Stimulated activated naive CD8-positive, alpha-beta T cell treated with anti-CD3 and anti-CD28 coated beads, Interleukin-15, Interleukin-2, amounts not matched to agents 100 U/mL and 50 U/mL, for 24 hours (primary cell): ENCODE measurements at regions not wholly inside any gene's neighbourhood (a gene's known extent, or its start where the extent isn't known, plus 50 kb on each side); places are given as distances from the start of the nearest gene placed in this dataset.

Experiments
- ATAC-seq: fragments of 150-1000 bp; cut with Tn5 transposase; one replicate; pipeline ENCODE4 v1.10.0; 2021
- DNase-seq: peaks from one replicate; pipeline ENCODE4 v3.0.0; 2021

DNA sequence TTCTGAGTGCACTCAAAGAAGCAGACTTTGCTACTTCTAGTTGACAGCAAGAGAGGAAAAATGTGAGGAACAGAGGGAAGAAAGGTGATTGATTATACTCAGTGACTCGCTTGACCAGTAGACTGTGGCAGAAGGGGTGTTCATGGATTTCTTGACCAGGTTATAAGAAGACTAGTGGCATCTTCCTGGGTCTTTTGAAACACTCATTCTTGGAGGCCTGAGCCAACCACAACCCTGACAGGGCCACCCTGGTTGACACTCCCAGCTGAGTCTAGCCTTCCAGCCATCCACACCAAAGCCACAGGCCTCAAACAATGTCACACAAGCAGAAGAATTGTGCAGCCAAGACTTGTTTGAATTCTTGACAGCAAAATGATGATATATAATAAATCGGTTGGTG, 366.3 kb downstream of the SS18 start:
- ATAC-seq (no peak), DNase-seq (no peak)

DNA sequence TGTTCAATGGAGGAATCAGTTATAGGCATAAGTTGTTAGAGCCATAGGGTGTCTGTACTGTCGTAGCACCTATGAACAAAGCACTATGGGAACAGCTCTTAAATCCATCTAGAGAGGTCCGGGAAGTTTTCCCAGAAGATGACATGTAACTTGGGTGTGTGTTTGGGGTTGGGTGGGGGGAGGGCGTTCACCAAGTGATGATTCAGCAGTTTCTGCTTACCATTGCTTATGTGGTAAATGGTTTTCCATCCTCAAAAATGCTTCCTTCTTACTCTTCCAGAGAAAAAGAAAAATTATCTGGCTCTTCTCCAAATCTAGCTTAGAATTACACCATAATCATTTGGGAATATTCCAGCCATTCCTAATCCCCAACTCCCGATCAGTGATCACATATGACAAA, 361.1 kb upstream of the ZNF521 start:
- no peak for ATAC-seq
- no peak for DNase-seq

DNA sequence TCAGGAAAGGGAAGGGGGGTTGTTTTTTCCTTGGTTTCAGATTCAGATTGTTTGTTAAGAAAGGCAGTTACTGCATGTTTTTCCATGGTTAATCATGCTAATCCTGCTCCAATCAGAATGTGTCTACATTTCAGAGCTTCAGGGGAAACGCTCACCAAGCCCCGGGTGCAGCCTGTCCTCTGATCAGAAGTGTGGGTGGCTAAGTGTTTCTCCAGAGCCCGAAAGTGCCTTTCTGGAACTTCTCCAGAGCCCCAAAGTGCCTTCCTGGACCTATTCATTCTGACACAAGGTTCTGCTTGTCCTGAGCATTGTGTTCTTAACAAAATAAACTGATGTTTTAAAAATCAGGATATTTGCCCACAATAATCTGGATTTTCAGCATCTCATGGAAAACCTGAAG, 359.0 kb upstream of the ZNF521 start:
- DNase-seq: no peak
- ATAC-seq: no peak

DNA sequence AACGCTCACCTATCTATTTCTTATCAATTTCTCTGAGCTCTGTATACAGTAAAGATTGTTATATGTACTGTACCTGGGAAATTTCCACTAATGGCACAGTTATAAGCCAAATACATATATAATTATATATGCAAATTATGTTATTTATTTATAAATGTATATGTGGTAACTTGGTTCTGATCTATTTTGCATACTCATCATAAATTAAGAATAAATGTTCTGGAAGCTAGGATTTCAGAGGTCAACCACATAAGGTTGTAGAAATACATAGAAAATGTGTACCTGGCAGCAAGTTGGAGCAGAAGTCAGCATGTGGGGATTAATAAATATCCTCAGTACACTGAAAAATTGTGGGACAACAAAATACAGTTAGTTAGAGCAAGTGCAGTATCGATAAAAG, 353.7 kb upstream of the ZNF521 start:
- DNase-seq: no peak
- no peak for ATAC-seq

DNA sequence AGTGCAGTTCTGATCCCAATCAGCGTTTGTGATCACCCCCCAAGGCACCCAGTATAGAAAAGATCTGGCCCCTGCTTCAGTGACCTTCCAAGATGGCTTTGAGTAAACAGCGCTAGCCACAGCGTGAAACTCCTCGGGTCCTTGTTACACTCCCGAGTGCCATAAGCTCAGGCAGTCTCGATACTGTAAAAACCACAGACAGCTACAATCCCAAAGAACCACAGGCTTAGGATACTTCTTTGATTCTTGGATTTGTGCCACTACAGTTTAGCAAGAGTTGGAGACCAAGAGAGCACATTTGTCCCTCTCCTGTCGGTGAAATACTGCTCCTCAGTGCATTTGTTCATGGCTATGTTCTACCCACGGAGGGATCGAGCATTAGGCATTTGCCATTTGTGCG, 352.5 kb upstream of the ZNF521 start:
- no peak for DNase-seq

DNA sequence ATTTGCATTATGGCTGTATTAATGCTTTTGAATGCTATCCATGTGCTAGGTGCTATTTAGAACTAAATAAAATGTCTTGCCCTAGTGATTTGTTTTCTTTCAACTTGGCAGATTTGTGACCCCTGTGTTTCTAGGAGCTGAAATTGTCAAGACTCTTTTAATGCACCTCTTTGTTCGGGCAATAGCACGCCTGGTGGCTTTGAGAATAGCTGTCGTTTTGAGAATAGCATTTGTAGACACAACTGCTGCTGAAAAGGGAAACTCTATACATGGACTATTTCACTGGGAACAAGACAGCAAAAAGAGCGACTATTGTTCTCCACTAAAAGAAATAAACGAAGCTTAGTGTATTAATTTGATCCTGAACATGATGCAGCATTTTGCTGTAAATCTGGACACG, 352.1 kb upstream of the ZNF521 start:
- ATAC-seq: no peak

More for the DNA sequence above, 352.5 kb upstream of the ZNF521 start:
- no peak for ATAC-seq

DNA sequence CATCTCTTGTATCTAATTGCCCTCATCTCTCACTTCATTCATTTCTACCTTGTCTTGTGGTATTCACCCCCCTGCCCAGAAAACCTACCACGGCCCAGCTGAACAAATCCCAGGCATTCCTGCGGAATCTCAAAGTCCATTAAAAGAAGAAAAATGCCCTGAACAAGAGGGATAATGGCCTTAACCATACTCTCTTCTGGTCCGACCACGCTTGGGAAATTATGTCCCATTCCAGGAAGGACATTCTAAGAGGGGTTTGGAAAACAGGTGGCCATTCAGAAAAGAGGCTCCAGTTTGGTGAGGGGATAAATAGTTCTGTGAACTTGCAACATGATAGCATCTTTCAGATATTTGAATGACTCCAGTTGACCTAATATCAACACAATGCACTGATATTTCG, 349.9 kb upstream of the ZNF521 start:
- no peak for DNase-seq
- ATAC-seq: no peak

More for the DNA sequence above, 352.1 kb upstream of the ZNF521 start:
- DNase-seq: no peak

DNA sequence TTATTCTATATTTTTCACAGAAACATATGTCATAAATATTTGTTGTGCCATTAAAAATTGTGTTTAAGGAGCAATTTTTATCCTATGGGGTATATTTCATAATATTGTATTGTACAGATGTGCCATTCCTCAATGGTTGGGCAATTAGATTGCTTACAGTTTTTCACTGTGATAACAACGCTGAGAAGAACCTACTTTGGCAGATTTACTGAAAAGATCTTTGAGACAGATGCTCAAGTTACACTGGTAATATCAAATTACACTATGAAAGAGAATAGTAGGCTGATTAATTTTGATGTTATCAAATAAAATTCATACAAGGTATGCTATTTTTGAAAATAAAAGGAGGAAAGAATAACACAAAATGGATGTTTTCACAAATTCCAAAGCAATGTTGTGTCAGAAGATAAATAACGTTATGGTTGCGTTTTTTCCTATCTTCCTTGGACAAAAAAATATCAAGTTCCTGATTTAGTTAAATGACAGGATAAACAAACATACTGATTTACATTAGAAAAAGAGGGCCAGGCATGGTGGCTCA, 335.1 kb upstream of the ZNF521 start:
- ATAC-seq: no peak
- no peak for DNase-seq

DNA sequence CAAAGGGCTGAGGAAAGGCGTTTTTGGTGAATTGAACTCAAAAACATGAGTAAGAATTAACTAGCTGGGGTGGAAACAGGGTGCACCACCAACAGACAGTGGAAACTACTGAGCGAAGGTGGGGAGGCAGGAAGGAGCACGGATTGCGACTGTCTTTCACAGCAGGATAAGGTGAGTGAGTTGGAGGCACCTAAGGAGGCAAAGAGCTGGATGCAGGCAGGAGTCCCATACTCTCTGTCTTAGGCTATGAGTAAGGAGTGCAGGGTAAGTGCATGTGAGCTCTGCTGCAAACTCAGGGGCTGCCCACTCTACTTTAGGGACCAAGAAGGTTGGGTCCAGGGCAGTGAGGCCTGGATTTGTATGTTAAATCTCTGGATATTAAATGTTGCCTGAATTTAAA, 333.1 kb upstream of the ZNF521 start:
- ATAC-seq (no peak), DNase-seq (no peak)

DNA sequence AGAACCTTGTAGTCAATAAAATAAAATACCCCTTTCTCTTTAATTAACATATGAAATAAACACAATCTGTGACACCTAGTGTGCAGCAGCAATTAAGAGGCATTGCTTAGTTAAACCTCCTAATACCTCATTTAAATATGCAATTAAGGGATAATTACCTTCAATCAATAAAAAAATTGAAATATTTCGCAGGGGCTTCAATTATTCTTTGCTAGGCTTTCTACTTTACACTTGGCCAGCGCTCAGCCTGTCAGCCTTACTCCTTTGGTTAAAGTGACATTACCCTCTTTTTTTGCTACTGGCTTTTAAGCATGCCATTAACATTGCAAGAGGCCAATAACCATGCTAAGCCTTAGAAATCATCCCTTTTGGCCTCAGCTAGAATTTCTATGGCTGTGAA, 327.5 kb upstream of the ZNF521 start:
- no peak for DNase-seq
- no peak for ATAC-seq

DNA sequence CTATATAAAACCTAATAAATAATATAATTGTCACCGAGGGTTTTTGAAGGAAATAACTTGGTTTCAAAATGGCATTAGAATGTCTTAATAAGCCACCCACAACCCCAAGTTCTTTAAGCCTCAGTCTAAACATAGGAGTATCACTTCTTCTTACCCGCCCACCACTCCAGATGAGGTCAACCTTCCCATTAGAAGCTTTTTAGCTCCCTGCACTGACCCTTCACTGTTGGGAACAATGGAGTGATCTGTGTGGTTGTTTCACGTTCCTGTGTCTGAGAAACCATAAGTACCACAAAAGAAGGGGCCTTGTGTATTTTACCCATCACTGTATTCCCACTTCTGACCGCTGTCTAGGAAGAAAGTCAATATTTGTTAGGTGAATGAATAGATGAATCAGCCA, 326.3 kb upstream of the ZNF521 start:
- DNase-seq: no peak
- no peak for ATAC-seq

DNA sequence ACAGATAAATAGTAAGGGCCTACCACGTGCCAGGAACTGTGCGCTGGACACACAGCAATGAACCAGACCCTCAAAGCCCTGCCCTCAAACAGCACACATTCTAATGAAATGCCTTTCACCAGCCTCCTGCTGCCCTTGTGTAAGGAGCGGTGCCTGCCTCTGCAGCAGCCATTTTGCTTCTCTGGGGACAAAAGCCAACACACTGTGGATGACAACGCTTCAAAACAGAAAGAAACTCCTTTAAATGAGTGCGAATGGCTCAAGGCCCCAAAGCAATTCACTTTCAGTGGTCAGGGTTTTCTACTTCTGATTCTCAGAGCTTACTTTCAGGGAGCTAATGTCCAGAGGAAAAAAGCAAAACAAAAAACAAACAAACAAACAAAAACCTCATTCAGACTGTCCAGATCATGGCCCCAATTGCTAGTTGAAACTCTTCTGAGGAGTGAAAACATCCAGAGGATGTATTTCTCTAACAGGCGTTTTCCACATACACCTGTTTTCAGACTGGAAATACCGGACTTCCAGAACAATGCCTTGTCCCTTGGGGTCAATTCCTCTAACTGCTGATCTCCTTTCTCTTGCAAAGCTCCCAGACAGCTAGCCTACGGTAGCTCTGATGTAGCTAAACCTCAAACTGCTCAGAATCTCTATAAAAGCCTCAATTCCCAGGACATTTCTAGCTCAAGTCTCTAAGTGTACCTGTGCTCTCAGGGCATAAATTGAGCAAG, 323.3 kb upstream of the ZNF521 start:
- DNase-seq (no peak), ATAC-seq (no peak)

DNA sequence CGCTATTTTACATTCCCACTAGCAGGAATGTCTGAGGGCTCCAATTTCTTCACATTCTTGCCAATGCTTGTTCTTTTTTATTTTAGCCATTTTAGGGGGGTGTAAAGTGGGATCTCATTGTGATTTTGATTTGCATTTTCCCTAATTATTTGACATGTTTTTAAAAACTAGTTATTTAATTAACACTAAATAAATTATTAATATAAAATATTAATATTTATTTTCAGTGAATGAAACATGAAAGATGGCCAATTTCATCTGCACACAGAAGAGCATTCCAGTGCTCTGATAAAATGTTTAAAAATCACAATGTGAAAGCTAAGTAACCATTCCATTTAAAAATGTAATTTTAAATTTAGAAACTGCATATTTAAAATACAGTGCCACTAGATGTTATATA, 322.2 kb upstream of the ZNF521 start:
- DNase-seq (no peak), ATAC-seq (no peak)

DNA sequence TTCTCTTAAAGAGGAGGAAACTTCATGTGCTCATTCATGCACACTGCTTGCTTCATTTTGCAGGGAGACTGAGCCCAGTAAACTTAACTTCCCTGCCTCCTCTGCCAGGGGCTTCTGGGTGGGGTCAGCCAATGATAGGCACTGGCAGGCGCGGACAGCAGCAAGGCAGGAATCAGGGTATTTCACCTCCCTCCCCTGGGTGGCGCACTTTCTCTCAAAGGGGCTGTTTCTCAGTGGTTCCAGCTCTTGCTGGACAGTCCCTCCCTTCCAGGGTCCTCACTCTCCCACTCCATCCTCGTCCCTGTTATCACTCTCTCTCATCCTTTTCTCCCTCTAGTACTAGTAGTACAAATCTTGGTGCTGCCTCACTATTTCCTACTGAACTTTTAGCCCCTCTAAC, 320.5 kb upstream of the ZNF521 start:
- no peak for DNase-seq
- no peak for ATAC-seq

DNA sequence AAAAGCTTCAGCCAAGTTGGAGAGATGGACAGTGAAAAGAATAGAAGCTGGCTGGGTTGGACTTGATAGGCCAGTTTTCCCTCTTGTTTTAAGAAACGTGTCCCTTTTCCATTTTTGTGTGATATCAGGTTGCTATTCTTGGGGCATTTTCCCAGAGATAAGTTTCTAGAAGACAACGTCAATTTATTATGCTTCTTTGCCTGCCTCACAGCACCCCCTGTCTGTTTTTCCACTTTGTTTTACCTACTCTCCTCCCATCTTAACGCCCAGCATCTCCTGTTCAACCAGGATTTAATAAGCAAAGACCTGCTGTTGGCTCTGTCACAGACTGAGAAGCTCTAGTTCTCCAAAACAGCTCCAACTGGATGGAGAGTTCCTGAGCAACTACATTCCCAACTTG, 317.8 kb upstream of the ZNF521 start:
- no peak for DNase-seq
- no peak for ATAC-seq

DNA sequence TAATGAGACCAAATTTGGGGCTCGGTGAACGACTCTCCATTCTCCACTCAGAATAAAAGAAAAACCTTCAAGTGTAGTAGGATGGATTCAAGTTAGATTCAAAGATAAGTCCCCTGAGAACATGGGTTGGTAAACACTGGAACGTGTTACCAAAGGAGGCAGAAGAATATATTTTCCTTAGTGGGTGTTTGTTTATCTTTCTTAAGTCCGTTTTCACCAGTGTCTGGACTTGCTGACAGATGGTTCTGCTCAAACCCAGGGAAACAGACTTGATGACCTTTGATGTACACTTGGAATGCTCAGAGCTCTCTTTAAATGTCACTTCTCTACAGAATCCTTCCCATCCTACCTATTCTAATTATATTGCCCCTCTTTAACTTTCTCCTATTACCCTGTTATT, 310.3 kb upstream of the ZNF521 start:
- DNase-seq (no peak), ATAC-seq (no peak)

DNA sequence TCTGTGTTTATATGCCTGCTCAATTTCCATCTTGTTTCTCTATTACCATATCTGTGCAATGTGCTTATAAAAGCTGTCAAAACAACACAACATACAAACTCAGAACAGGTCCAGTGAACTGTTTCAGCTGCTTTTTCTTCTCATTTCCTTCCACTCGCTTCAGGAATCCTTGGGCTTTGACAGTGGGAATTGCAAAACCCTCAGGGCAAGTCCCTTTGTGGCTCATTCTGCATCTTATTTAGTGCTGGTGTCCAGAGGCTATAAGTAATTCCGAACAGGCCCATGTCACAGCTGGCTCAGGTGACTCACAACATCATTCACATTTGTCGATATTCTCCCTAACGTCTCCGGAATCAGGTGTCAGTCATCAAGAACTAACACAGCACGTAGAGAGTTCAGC, 309.9 kb upstream of the ZNF521 start:
- ATAC-seq: no peak
- DNase-seq: no peak

DNA sequence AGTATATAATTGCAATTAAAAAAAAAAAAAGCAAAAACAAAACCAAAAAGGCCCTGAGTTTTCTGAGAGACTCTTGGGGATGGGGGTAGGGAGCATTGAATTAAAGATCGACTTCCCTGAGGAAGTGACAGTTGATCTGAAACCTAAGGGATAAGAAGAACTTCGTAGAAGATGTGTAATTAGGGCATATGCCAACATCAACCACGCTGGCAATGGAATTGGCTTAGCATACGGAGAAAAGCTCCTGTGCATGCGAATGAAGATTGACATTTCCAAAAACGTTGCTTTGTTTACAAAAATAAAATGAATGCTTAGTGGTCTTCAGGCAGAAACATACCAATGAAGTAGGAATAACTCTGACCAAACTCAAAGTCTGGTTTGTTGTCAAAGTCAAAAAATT, 307.6 kb upstream of the ZNF521 start:
- DNase-seq (no peak), ATAC-seq (no peak)

DNA sequence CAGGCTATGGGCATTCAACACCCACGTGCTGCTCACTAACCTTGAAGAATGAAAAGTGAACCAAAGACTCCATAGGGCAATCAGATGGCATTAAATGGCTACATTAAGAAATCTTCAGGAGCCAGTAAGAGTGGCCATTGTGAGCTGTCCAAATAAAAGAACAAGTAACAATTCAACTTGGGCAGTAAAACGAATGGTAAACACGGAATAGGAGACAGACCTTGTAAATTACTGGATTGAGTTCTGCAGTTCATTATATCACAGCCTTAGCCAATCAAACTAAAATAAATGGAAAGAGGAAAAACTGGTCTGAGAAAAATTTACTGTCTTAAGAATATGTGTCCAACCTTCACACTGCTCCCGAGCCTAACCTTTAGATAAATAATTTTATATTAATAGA, 306.5 kb upstream of the ZNF521 start:
- no peak for ATAC-seq
- no peak for DNase-seq

DNA sequence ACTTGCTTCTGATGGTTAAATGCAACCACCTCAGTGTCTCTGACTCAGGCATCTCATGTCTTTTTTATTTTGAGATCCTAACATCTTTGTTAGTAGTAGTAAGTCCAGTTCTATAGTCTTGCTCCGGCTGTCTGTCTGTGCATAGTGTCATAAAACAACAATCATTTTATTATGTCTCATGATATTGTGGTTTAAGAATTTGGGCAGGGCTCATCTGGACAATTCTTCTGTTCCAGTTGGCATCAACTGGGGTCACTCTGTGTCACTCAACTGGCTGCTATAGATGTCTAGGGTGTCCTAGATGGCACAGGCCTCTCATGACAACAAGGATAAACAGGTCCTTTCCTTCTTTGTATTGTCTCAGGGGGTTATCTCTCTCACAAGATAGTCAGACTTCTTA, 299.6 kb upstream of the ZNF521 start:
- DNase-seq (no peak), ATAC-seq (no peak)

DNA sequence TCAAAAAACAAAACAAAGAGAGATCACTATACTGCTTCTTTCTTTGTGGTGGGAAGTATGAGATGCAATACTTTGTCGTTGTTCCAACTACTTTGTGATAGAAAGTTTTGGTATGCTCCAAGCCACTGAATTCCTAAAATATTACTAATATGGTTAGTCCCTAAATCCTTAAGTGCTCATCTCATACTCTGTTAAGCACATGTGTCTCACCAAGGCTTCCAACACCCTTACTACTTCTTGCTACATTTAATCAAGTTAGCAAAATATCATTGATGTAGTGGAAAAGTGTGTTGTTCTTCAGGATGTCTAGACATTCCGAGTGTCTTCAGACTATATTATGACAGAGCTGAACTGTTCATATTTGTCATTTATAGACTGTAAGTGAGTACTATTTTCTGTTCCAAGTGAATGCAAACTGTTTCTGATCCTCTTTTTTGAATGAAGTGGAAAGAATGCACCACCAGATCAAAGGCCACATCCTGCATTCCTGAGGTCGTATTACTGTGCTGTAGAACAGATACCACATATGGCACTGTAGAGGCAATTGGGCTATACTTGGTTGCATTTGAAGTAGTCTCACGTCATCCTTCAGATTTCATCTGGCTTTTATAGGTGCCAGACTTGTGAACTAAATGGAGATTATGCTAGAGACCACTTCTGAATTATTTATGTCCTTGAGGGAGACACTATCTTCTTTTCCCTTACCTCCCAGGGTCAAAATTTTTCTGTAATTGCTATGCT, 298.4 kb upstream of the ZNF521 start:
- DNase-seq (no peak), ATAC-seq (no peak)

DNA sequence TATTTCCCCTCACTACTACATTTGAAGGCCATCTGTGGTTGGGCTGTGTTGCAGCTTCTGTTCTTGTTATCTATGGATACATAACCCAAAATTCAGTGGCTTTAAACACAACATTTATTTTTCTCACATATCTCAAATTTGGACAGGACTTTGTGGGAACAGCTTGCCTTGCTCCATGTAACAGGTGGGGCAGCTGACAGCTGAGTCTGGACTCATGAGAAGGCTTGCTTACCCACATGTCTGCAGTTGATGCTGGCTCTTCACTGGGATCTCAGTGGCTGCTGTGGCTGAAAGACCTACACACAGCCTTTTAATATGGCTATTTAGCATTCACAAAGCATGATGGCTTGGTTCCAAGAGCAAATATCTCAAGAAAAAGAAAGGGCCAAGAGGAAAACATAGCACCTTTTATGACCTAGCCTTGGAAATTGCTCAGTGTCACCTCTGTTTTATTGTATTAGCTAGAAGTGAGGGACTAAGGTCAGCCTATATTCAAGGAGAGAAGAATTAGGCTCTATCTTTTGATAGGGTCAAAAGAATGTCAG, 296.8 kb upstream of the ZNF521 start:
- DNase-seq: no peak
- ATAC-seq: no peak

DNA sequence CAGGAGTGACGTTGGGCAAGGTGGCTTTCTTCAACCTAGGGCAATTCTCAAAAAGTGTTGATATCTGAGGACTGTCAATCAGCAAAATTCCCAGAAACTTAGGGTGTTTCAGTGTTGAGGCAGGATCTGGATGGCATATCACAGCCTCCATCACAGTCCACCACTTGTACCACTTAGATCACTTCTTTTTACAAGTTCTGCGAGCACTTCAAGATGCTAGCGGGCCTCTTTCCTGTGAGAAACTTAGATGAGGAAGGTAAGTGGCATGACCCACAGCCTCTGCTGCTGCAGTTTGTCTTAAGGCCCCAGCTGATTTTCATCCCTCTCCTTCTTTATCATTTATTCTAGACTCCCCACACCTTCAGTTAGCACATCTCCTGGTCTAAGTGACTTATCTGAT, 295.4 kb upstream of the ZNF521 start:
- DNase-seq: no peak
- no peak for ATAC-seq

DNA sequence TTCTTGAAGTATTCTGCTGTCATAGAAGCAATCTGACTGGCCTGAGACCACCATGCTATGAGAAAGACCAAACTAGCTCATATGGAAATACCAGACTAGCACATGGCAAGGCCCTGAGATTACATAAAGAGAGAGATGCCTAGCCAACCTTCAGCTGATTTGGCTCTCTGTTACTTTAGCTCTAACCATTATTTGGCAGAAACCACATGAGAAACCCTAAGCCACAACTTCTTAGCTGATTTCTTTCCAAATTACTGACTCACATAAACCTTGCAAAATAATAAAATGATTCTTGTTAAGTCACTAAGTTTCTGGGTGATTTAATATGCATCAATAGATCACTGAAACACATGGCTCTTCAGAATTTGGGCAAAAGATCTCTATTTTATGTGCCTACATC, 295.0 kb upstream of the ZNF521 start:
- DNase-seq (no peak), ATAC-seq (no peak)
